GM21529 (cell line): ENCODE measurements at regions not wholly inside any gene's neighbourhood (a gene's known extent, or its start where the extent isn't known, plus 50 kb on each side); places are given as distances from the start of the nearest gene placed in this dataset.

Experiments
- ATAC-seq: cut with Tn5 transposase; IDR thresholded peaks from one replicate; pipeline ENCODE4 v1.9.1; 2021; ENCODE audit not compliant: unreplicated experiment

GRCh38 chr11:114758627-114759026 is 80.3 kb downstream of the NXPE2 start:
- no peak for ATAC-seq

- ATAC-seq, result no peak
Observed at GRCh38 chr11:114762408-114762807, 84.1 kb downstream of the NXPE2 start.

GRCh38 chr11:114764563-114764962 is 86.2 kb downstream of the NXPE2 start:
- no peak for ATAC-seq

- no peak for ATAC-seq
Observed at GRCh38 chr11:114771172-114771571, 92.8 kb downstream of the NXPE2 start.

- ATAC-seq, result no peak
Observed at GRCh38 chr11:114773541-114774338, 95.4 kb downstream of the NXPE2 start.

GRCh38 chr11:114774599-114775361 is 96.5 kb downstream of the NXPE2 start:
- ATAC-seq, result no peak

GRCh38 chr11:114775875-114776621 is 97.7 kb downstream of the NXPE2 start:
- no peak for ATAC-seq

GRCh38 chr11:114776956-114777355 is 98.6 kb downstream of the NXPE2 start:
- ATAC-seq, result no peak

- ATAC-seq, result no peak
Observed at GRCh38 chr11:114779189-114779588, 100.9 kb downstream of the NXPE2 start.

GRCh38 chr11:114782650-114783310 is 104.5 kb downstream of the NXPE2 start:
- no peak for ATAC-seq

- no peak for ATAC-seq
Observed at GRCh38 chr11:114783805-114784204, 105.5 kb downstream of the NXPE2 start.

- no peak for ATAC-seq
Observed at GRCh38 chr11:114784216-114784615, 105.9 kb downstream of the NXPE2 start.

GRCh38 chr11:114784891-114785290 is 106.6 kb downstream of the NXPE2 start:
- ATAC-seq, result no peak

GRCh38 chr11:114785820-114786219 is 107.5 kb downstream of the NXPE2 start:
- ATAC-seq, result no peak

- ATAC-seq, result no peak
Observed at GRCh38 chr11:114787126-114787525, 108.8 kb downstream of the NXPE2 start.

GRCh38 chr11:114790910-114791309 is 112.6 kb downstream of the NXPE2 start:
- ATAC-seq, result no peak

GRCh38 chr11:114794048-114794684 is 115.8 kb downstream of the NXPE2 start:
- ATAC-seq, result no peak

GRCh38 chr11:114796954-114797721 is 118.8 kb downstream of the NXPE2 start:
- no peak for ATAC-seq

GRCh38 chr11:114799476-114799875 is 121.1 kb downstream of the NXPE2 start:
- ATAC-seq, result no peak

- no peak for ATAC-seq
Observed at GRCh38 chr11:114801773-114802172, 123.4 kb downstream of the NXPE2 start.
